ENCODE measurements at regions not wholly inside any gene's neighbourhood (a gene's known extent, or its start where the extent isn't known, plus 50 kb on each side); places are given as distances from the start of the nearest gene placed in this dataset.

- no peaks in the 10 kb centered on the region for H3K36me3 ChIP-seq (ENCODE audit: insufficient read depth)
- H3K4me3 ChIP-seq, result no peak overlapping the region
- DNase-seq (ENCODE audit: low spot score) (no peak), ATAC-seq (no peak)
- no peaks in the 10 kb centered on the region for H3K27me3 ChIP-seq (ENCODE audit: insufficient read depth)
- TF ChIP-seq EZH2phosphoT487 (IDR thresholded peaks at IDR 0.05; ENCODE audit: unreplicated experiment) (no peak), NANOG (IDR thresholded peaks at IDR 0.05; ENCODE audit: borderline replicate concordance) (no peak)
- Mint-ChIP-seq H3K27me3 (ENCODE audit: insufficient read depth, low read depth, poor library complexity) (no peaks in the 10 kb centered on the region), H3K27ac (no peak overlapping the region), H3K9me3 (no peaks in the 10 kb centered on the region), H3K4me3 (no peak overlapping the region), H3K36me3 (ENCODE audit: low read depth) (no peaks in the 10 kb centered on the region), H3K4me1 (no peaks in the 10 kb centered on the region)
- no peak overlapping the region for H3K4me2 ChIP-seq
- H3K79me2 ChIP-seq (replicated peaks; ENCODE audit: insufficient read depth), result no peaks in the 10 kb centered on the region
- H3F3A ChIP-seq (replicated peaks; ENCODE audit: low read depth), result no peaks in the 10 kb centered on the region
- no peak overlapping the region for H3K27ac ChIP-seq (ENCODE audit: low read depth)
- no peaks in the 10 kb centered on the region for H3K4me1 ChIP-seq (ENCODE audit: insufficient read depth)
- H2AFZ ChIP-seq, result no peak overlapping the region
- H3K9me2 ChIP-seq (ENCODE audit: insufficient read depth), result no peaks in the 10 kb centered on the region
- no peaks in the 10 kb centered on the region for H4K20me1 ChIP-seq (replicated peaks; ENCODE audit: insufficient read depth)
Measured at GRCh38 chr3:87127281-87127680, 99.8 kb upstream of the CHMP2B start.

- peaks cover under 1% of the 10 kb centered on the region; the same call in 2 of the 3 replicates for H3K4me1 Mint-ChIP-seq
- no peak for TF ChIP-seq ZNF114 (CRISPR knock-in tag; IDR thresholded peaks at IDR 0.05)
- TF ChIP-seq ETS1 (IDR thresholded peaks at IDR 0.05), result no peak
- TF ChIP-seq ZNF331 (CRISPR knock-in tag; IDR thresholded peaks at IDR 0.05; ENCODE audit: low read depth), result no peak
- TF ChIP-seq NANOG (IDR thresholded peaks at IDR 0.05; ENCODE audit: borderline replicate concordance), result no peak
- no peak for TF ChIP-seq EZH2phosphoT487 (IDR thresholded peaks at IDR 0.05; ENCODE audit: unreplicated experiment)
- TF ChIP-seq ZNF462 (CRISPR knock-in tag; IDR thresholded peaks at IDR 0.05), result no peak
- TF ChIP-seq POLR2AphosphoS5 (IDR thresholded peaks at IDR 0.05; ENCODE audit: low read depth), result no peak
- TF ChIP-seq CREB1 (CRISPR knock-in tag; IDR thresholded peaks at IDR 0.05; ENCODE audit: low read depth), result no peak
- no peak for TF ChIP-seq CTCF (conservative IDR thresholded peaks at IDR 0.05; ENCODE audit: low read depth in 2 of 2)
- TF ChIP-seq STAT1 (IDR thresholded peaks at IDR 0.05; ENCODE audit: unreplicated experiment), result no peak
- Histone ChIP-seq H3K36me3 (ENCODE audit: insufficient read depth) (no peaks in the 10 kb centered on the region), H3K27ac (ENCODE audit: low read depth) (no peak overlapping the region), H3K79me2 (replicated peaks; ENCODE audit: insufficient read depth) (no peaks in the 10 kb centered on the region), H3K4me2 (no peak overlapping the region), H3K27me3 (ENCODE audit: insufficient read depth) (no peaks in the 10 kb centered on the region), H3K9me2 (ENCODE audit: insufficient read depth) (no peaks in the 10 kb centered on the region), H4K20me1 (replicated peaks; ENCODE audit: insufficient read depth) (no peaks in the 10 kb centered on the region), H2AFZ (no peak overlapping the region), H3K4me1 (ENCODE audit: insufficient read depth) (no peaks in the 10 kb centered on the region), H3F3A (replicated peaks; ENCODE audit: low read depth) (no peaks in the 10 kb centered on the region), H3K4me3 (no peak overlapping the region)
- H3K9me3 Mint-ChIP-seq, result no peaks in the 10 kb centered on the region; the same call in 2 of the 3 replicates
- no peaks in the 10 kb centered on the region for H3K27me3 Mint-ChIP-seq (ENCODE audit: insufficient read depth, low read depth, poor library complexity)
- no peak overlapping the region for H3K27ac Mint-ChIP-seq
- DNase-seq (ENCODE audit: low spot score) (no peak), ATAC-seq (no peak)
- no peaks in the 10 kb centered on the region for H3K36me3 Mint-ChIP-seq (ENCODE audit: low read depth)
- H3K4me3 Mint-ChIP-seq, result no peak overlapping the region
Measured at GRCh38 chr3:87126321-87126720, 100.8 kb upstream of the CHMP2B start.
